ENCODE measurements at regions not wholly inside any gene's neighbourhood (a gene's known extent, or its start where the extent isn't known, plus 50 kb on each side); places are given as distances from the start of the nearest gene placed in this dataset.
"Not testable (repeated sequence)": the region's sequence is repeated elsewhere in the genome, so short reads cannot be mapped to it uniquely, and the experiment has no call there.

DNA sequence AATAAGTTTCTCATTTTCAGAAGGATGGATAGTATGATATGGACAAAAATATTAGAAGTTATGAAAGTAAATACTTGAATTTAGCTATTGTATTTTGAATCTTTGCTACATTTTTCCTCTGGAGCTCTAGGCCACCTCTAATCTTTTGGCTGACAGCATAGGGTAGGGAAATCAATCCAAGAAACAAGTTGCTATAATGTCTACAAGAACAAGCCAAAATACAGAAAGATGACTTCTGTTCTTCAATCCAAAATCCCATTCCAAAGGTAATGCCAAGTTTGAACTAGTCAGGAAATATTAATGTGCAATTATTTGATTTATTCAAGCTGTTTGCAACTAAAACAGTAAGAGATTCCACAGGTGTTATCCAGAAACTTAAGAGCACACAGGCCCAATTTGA, 1323.1 kb downstream of the ADGRL3 start:
- Histone ChIP-seq H3K27ac (no peak overlapping the region), H3K9me3 (peaks cover 14% of the 10 kb centered on the region; the same call in 1 of the 2 replicates), H3K27me3 (no peaks in the 10 kb centered on the region), H3K36me3 (no peaks in the 10 kb centered on the region), H3K4me1 (no peaks in the 10 kb centered on the region), H3K4me2 (no peak overlapping the region), H3K9ac (no peak overlapping the region), H3K4me3 (no peak overlapping the region), H4K20me1 (no peaks in the 10 kb centered on the region)
- TF ChIP-seq Cebpa-rat (IDR thresholded peaks at IDR 0.05), result no peak

DNA sequence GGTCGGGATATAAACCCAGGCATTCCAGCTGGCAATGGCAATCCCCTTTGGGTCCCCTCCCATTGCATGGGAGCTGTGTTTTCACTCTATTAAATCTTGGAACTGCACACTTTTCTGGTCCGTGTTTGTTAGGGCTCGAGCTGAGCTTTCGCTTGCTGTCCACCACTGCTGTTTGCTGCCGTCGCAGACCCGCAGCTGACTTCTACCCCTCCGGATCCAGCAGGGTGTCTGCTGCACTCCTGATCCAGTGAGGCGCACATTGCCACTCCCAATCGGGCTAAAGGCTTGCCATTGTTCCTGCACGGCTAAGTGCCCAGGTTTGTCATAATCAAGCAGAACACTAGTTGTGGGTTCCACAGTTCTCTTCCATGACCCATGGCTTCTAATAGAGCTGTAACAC, 1322.1 kb downstream of the ADGRL3 start:
- no peak overlapping the region for H3K4me2 ChIP-seq
- H3K9me3 ChIP-seq, result peaks cover 14% of the 10 kb centered on the region; the same call in 1 of the 2 replicates
- no peak overlapping the region for H3K9ac ChIP-seq
- TF ChIP-seq Cebpa-rat (IDR thresholded peaks at IDR 0.05), result no peak
- no peaks in the 10 kb centered on the region for H4K20me1 ChIP-seq
- no peaks in the 10 kb centered on the region for H3K36me3 ChIP-seq
- no peaks in the 10 kb centered on the region for H3K4me1 ChIP-seq
- no peaks in the 10 kb centered on the region for H3K27me3 ChIP-seq
- H3K4me3 ChIP-seq, result no peak overlapping the region
- no peak overlapping the region for H3K27ac ChIP-seq

DNA sequence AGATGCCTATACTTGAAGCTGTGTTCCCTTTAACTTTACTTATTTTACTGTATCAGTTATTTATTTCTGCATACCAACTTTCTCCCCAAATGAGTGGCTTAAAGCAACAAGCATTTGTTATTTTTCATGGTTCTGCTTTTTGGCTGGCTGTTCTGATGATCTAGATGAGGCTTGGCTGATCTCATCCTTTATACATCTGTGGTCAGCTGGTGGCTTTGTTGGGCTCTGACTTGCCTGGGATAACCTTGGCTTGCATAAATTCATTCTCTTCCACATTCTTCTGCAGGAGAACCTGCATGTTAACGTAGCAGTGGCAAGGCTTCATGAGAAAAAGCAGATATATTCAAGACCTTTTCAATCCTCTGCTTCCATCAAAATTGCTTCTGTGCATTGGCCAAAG, 1317.6 kb downstream of the ADGRL3 start:
- no peak overlapping the region for H3K4me3 ChIP-seq
- H3K27ac ChIP-seq, result no peak overlapping the region
- no peaks in the 10 kb centered on the region for H3K36me3 ChIP-seq
- no peak for TF ChIP-seq Cebpa-rat (IDR thresholded peaks at IDR 0.05)
- H4K20me1 ChIP-seq, result no peaks in the 10 kb centered on the region
- H3K4me2 ChIP-seq, result no peak overlapping the region
- no peaks in the 10 kb centered on the region for H3K9me3 ChIP-seq
- no peak overlapping the region for H3K9ac ChIP-seq
- no peaks in the 10 kb centered on the region for H3K27me3 ChIP-seq
- peaks cover 6% of the 10 kb centered on the region for H3K4me1 ChIP-seq

DNA sequence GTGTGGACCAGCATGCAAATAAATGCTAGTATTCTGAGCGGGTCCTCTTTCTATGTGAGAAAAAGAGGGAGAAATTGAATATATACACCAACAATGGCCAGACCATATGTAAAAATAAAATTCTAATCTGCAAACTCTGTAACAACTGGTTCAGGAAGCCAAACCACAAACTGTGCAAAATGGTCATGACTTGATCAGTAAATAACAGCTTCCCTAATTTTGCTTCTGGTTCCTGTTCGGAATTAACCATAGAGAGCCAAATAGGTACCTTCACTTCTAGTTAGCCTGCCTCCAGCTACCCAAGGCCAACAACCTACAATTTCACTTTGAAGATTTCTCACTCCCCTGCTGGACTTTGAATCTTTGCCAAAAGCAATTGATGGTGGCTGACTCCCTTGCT, 1313.2 kb downstream of the ADGRL3 start:
- H3K9ac ChIP-seq, result no peak overlapping the region
- H3K4me1 ChIP-seq, result peaks cover 6% of the 10 kb centered on the region
- no peak overlapping the region for H3K4me3 ChIP-seq
- no peak for TF ChIP-seq Cebpa-rat (IDR thresholded peaks at IDR 0.05)
- no peaks in the 10 kb centered on the region for H3K27me3 ChIP-seq
- no peaks in the 10 kb centered on the region for H3K36me3 ChIP-seq
- peak overlapping the region; percentile 51 for H3K4me2 ChIP-seq
- H4K20me1 ChIP-seq, result no peaks in the 10 kb centered on the region
- H3K27ac ChIP-seq, result no peak overlapping the region
- H3K9me3 ChIP-seq, result no peaks in the 10 kb centered on the region

DNA sequence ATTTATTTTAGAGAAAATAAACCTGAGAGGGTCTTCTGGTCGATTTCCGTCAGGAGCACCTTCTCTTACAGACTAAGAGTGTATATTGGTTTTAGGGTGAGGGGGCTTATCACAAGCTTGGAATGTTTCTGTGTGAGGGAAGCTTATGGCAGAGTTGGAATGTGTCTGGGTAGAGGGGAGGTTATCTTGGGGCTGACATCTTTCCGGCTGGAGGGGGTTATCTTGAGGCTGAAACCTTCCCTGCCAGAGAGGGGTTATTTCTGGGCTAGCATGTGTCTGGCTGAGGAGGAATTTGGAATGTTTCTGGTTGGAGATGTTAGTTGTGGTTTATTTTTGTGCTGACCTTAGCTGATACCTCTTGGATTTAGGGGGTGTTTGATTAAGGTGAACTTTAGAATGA, 1312.1 kb downstream of the ADGRL3 start:
- no peak overlapping the region for H3K4me3 ChIP-seq
- no peak overlapping the region for H3K27ac ChIP-seq
- no peaks in the 10 kb centered on the region for H4K20me1 ChIP-seq
- no peak for TF ChIP-seq Cebpa-rat (IDR thresholded peaks at IDR 0.05)
- H3K4me2 ChIP-seq, result no peak overlapping the region
- H3K27me3 ChIP-seq, result no peaks in the 10 kb centered on the region
- H3K36me3 ChIP-seq, result no peaks in the 10 kb centered on the region
- peaks cover 6% of the 10 kb centered on the region for H3K4me1 ChIP-seq
- H3K9ac ChIP-seq, result no peak overlapping the region
- H3K9me3 ChIP-seq, result no peaks in the 10 kb centered on the region

DNA sequence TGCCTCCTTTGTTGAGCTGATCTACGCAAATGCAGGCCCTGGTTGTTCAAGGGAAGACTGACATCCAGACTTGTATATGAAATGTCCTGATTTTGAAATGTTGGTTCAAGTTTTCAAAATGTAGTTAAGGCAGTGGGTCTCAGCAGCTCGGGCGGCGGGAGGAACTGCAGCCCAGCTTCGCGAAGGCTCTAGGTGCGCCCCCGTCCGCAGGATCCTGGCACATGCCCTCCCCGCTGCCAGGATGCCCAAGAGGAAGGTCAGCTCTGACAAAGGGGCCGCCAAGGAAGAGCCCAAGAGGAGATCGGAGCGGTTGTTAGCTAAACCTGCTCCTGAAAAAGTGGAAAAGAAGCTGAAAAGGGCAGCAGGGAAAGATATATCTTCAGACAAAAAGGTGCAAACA, 1310.1 kb downstream of the ADGRL3 start:
- no peak overlapping the region for H3K4me3 ChIP-seq
- H3K4me2 ChIP-seq, result no peak overlapping the region
- no peaks in the 10 kb centered on the region for H4K20me1 ChIP-seq
- H3K27ac ChIP-seq, result no peak overlapping the region
- no peaks in the 10 kb centered on the region for H3K9me3 ChIP-seq
- H3K9ac ChIP-seq, result no peak overlapping the region
- H3K4me1 ChIP-seq, result peaks cover 6% of the 10 kb centered on the region
- no peaks in the 10 kb centered on the region for H3K27me3 ChIP-seq
- no peaks in the 10 kb centered on the region for H3K36me3 ChIP-seq
- no peak for TF ChIP-seq Cebpa-rat (IDR thresholded peaks at IDR 0.05)

DNA sequence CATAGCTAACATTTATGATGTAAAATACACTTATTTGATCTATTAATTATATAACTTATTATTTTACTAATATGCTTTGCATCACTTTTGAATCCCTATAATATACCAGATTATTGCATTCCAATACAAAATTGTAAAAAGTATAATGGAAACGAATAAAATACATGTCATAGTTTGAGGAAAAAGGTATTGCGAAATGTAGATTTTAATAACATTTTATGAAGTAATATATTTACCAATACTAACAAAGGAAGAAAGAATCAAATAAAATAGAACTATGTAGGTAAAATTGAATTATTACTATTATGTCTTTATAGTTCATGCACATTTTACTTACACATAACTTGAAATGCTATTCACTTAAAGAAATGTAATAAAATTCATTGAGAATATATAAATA, 1300.2 kb downstream of the ADGRL3 start:
- Histone ChIP-seq H3K4me2 (no peak overlapping the region), H4K20me1 (no peaks in the 10 kb centered on the region), H3K27ac (no peak overlapping the region), H3K4me1 (no peaks in the 10 kb centered on the region), H3K4me3 (no peak overlapping the region), H3K27me3 (no peaks in the 10 kb centered on the region), H3K9ac (no peak overlapping the region), H3K9me3 (no peaks in the 10 kb centered on the region), H3K36me3 (no peaks in the 10 kb centered on the region)
- no peak for TF ChIP-seq Cebpa-rat (IDR thresholded peaks at IDR 0.05)

DNA sequence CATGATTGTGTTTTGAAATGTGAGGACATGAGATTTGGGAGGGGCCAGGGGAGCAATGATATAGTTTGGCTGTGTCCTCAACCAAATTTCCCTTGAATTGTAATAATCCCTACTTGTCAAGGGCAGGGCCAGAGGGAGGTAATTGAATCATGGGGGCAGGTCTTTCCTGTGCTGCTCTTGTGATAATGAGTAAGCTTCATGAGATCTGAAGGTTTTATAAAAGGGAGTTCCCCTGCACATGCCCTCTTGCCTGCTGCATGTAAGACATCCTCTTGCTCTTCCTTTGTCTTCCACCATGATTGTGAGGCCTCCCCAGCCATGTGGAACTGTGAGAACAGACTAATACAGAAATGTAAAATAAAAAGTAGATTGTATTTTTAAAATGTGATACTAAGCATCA, 1294.9 kb downstream of the ADGRL3 start:
- no peaks in the 10 kb centered on the region for H3K4me1 ChIP-seq
- H3K27me3 ChIP-seq, result no peaks in the 10 kb centered on the region
- H3K36me3 ChIP-seq, result no peaks in the 10 kb centered on the region
- no peak overlapping the region for H3K4me3 ChIP-seq
- H3K9ac ChIP-seq, result no peak overlapping the region
- H3K27ac ChIP-seq, result no peak overlapping the region
- no peak for TF ChIP-seq Cebpa-rat (IDR thresholded peaks at IDR 0.05)
- H4K20me1 ChIP-seq, result no peaks in the 10 kb centered on the region
- H3K9me3 ChIP-seq, result no peaks in the 10 kb centered on the region
- no peak overlapping the region for H3K4me2 ChIP-seq

DNA sequence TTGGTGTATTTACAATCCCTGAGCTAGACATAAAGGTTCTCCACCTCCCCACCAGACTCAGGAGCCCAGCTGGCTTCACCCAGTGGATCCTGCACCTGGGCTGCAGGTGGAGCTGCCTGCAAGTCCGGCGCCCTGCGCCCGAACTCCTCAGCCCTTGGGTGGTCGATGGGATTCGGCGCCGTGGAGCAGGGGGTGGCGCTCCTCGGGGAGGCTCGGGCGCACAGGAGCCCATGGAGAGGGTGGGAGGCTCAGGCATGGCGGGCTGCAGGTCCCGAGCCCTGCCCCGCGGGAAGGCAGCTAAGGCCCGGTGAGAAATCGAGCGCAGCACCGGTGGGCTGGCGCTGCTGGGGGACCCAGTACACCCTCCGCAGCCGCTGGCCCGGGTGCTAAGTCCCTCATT, 1291.6 kb downstream of the ADGRL3 start:
- not testable (repeated sequence) for H3K36me3 ChIP-seq, H3K27ac ChIP-seq, H3K4me2 ChIP-seq, H3K4me3 ChIP-seq, H4K20me1 ChIP-seq, H3K27me3 ChIP-seq, H3K4me1 ChIP-seq, H3K9ac ChIP-seq, H3K9me3 ChIP-seq

DNA sequence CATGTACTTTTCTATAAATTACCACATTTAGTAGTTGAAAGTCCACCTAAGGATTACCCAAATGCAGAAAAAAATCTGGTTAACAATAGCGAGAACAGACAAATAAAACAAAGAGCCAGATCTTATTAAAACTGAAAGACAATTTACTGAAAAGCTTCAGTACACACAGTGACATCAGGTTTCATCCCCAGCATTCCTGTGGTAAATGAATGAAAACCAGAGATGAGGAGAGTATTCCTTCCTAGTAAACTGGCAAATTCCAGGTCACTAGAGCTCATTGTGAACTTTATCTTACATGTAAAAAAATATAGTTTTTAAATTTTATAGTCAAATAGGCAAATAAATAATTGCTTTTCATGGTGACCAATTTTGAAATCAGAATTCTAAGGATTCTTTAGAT, 1290.5 kb downstream of the ADGRL3 start:
- Histone ChIP-seq H4K20me1 (no peaks in the 10 kb centered on the region), H3K9ac (no peak overlapping the region), H3K4me2 (no peak overlapping the region), H3K36me3 (no peaks in the 10 kb centered on the region), H3K27ac (no peak overlapping the region), H3K9me3 (no peaks in the 10 kb centered on the region), H3K4me3 (no peak overlapping the region), H3K27me3 (no peaks in the 10 kb centered on the region), H3K4me1 (no peaks in the 10 kb centered on the region)
- no peak for TF ChIP-seq Cebpa-rat (IDR thresholded peaks at IDR 0.05)

DNA sequence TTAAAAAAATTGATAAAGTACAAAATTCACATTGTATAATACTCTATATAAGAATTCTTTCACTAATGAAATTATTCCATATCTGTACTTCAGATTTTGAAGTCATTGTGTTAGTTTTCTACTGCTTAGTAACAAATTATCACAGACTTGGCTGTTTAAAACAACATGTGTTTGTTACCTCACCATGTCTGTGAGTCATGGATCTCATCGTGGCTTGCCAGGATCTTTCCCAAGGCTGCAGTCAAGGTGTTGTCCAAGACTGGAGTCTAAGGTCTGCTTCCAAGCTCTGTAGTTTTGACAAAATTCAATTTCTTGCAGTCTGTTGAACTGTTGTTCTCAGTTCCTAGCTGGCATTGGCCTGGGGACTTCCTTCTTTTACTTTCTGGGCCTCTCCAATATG, 1286.9 kb downstream of the ADGRL3 start:
- no peaks in the 10 kb centered on the region for H3K27me3 ChIP-seq
- TF ChIP-seq Cebpa-rat (IDR thresholded peaks at IDR 0.05), result no peak
- H3K4me3 ChIP-seq, result no peak overlapping the region
- no peak overlapping the region for H3K27ac ChIP-seq
- peaks cover 5% of the 10 kb centered on the region; the same call in 1 of the 2 replicates for H3K4me1 ChIP-seq
- H3K9ac ChIP-seq, result no peak overlapping the region
- no peak overlapping the region for H3K4me2 ChIP-seq
- H3K9me3 ChIP-seq, result no peaks in the 10 kb centered on the region
- H3K36me3 ChIP-seq, result no peaks in the 10 kb centered on the region
- H4K20me1 ChIP-seq, result no peaks in the 10 kb centered on the region
